ENCODE measurements at regions not wholly inside any gene's neighbourhood (a gene's known extent, or its start where the extent isn't known, plus 50 kb on each side); places are given as distances from the start of the nearest gene placed in this dataset.

DNA sequence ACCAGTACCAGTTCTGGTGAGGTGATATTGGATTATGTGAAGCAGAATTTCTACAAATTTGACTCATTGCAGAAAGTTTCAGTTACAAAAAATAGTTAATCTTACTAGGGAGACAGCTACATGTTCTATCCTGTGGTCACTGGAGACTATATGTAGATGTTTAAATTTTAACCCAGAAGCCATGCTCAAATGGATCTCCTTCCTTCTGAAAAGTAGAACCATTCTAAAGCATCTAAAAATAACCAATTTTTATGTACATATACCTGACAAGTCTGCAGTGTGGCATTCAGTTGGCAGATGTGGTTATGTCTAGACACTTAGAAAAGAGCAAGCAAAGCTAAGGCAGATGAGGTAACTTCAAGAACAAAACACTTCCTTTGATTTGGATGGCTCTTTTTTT, 65.5 kb upstream of the POU4F3 start (continued):
- TF ChIP-seq, protein P1, sequence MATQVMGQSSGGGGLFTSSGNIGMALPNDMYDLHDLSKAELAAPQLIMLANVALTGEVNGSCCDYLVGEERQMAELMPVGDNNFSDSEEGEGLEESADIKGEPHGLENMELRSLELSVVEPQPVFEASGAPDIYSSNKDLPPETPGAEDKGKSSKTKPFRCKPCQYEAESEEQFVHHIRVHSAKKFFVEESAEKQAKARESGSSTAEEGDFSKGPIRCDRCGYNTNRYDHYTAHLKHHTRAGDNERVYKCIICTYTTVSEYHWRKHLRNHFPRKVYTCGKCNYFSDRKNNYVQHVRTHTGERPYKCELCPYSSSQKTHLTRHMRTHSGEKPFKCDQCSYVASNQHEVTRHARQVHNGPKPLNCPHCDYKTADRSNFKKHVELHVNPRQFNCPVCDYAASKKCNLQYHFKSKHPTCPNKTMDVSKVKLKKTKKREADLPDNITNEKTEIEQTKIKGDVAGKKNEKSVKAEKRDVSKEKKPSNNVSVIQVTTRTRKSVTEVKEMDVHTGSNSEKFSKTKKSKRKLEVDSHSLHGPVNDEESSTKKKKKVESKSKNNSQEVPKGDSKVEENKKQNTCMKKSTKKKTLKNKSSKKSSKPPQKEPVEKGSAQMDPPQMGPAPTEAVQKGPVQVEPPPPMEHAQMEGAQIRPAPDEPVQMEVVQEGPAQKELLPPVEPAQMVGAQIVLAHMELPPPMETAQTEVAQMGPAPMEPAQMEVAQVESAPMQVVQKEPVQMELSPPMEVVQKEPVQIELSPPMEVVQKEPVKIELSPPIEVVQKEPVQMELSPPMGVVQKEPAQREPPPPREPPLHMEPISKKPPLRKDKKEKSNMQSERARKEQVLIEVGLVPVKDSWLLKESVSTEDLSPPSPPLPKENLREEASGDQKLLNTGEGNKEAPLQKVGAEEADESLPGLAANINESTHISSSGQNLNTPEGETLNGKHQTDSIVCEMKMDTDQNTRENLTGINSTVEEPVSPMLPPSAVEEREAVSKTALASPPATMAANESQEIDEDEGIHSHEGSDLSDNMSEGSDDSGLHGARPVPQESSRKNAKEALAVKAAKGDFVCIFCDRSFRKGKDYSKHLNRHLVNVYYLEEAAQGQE (IDR thresholded peaks at IDR 0.05; ENCODE audit: low read depth) = no peak
- TF ChIP-seq POLR2A (IDR thresholded peaks at IDR 0.05; ENCODE audit: borderline replicate concordance, extremely low read depth, insufficient read depth, insufficient read length) (no peak), ELF1 (IDR thresholded peaks at IDR 0.05; ENCODE audit: borderline replicate concordance, low read depth) (no peak), SP1 (IDR thresholded peaks at IDR 0.05; ENCODE audit: low read depth) (no peak), JUND (IDR thresholded peaks at IDR 0.05) (no peak)

DNA sequence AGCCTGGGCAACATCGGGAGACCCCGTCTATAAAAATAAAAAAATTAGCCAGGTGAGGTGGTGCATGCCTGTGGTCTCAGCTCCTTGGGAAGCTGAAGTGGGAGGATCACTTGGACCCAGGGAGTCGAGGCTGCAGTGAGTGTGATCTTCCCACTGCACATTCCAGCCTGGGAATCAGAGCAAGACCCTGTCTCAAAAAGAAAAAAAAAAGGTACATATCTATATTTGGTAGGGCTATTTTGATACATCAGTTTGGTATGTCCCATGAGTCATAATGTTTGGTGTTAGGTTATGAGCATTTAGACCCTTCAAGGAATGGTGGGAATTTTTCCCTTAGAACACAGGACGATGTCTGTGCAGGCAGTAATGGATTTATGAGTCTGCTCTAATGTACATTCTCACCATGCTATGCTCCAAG, 55.3 kb upstream of the POU4F3 start:
- no TSS peak for BruUV-seq (replicated peaks)
- H3K27ac ChIP-seq (ENCODE audit: low read depth, low read length) = peak overlapping the region; percentile 75
- TF ChIP-seq EZH2phosphoT487 (IDR thresholded peaks at IDR 0.05; ENCODE audit: borderline replicate concordance) = no peak
- no peak for TF ChIP-seq EGR1 (IDR thresholded peaks at IDR 0.05; ENCODE audit: low read depth)
- no peak for TF ChIP-seq ZNF274 (IDR thresholded peaks at IDR 0.05; ENCODE audit: low read depth, low read length)
- no peak for TF ChIP-seq POLR2A (IDR thresholded peaks at IDR 0.05; ENCODE audit: borderline replicate concordance, extremely low read depth, insufficient read depth, insufficient read length)
- TF ChIP-seq, protein P2, sequence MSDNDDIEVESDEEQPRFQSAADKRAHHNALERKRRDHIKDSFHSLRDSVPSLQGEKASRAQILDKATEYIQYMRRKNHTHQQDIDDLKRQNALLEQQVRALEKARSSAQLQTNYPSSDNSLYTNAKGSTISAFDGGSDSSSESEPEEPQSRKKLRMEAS (IDR thresholded peaks at IDR 0.05) = no peak; the same call in 1 of the 2 replicates
- no peak for TF ChIP-seq TCF7L2 (IDR thresholded peaks at IDR 0.05; ENCODE audit: borderline replicate concordance, extremely low read depth, insufficient read depth, insufficient read length)
- no peak; the same call in 1 of the 2 replicates for TF ChIP-seq RAD21 (IDR thresholded peaks at IDR 0.05; ENCODE audit: low read depth)
- TF ChIP-seq ZFX (IDR thresholded peaks at IDR 0.05) = no peak
- no peak for TF ChIP-seq YY1 (IDR thresholded peaks at IDR 0.05; ENCODE audit: extremely low read depth, insufficient replicate concordance, low read depth, low read length)
- TF ChIP-seq CEBPB (IDR thresholded peaks at IDR 0.05; ENCODE audit: low read depth) = no peak
- TF ChIP-seq CBX3 (IDR thresholded peaks at IDR 0.05; ENCODE audit: low read depth) = peak; percentile 40; the same call in 1 of the 2 replicates
- TF ChIP-seq, protein P1 (IDR thresholded peaks at IDR 0.05; ENCODE audit: low read depth) = no peak
- TF ChIP-seq SP1 (IDR thresholded peaks at IDR 0.05; ENCODE audit: low read depth) = peak; percentile 74; the same call in 1 of the 2 replicates
- peak; percentile 97 for TF ChIP-seq SRF (IDR thresholded peaks at IDR 0.05; ENCODE audit: low read depth)
- TF ChIP-seq, protein P3, sequence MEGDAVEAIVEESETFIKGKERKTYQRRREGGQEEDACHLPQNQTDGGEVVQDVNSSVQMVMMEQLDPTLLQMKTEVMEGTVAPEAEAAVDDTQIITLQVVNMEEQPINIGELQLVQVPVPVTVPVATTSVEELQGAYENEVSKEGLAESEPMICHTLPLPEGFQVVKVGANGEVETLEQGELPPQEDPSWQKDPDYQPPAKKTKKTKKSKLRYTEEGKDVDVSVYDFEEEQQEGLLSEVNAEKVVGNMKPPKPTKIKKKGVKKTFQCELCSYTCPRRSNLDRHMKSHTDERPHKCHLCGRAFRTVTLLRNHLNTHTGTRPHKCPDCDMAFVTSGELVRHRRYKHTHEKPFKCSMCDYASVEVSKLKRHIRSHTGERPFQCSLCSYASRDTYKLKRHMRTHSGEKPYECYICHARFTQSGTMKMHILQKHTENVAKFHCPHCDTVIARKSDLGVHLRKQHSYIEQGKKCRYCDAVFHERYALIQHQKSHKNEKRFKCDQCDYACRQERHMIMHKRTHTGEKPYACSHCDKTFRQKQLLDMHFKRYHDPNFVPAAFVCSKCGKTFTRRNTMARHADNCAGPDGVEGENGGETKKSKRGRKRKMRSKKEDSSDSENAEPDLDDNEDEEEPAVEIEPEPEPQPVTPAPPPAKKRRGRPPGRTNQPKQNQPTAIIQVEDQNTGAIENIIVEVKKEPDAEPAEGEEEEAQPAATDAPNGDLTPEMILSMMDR (IDR thresholded peaks at IDR 0.05 in 2 of 3, conservative IDR thresholded peaks at IDR 0.05 in 1 of 3; ENCODE audit: borderline replicate concordance in 1 of 3, insufficient read depth in 1 of 3, low read depth in 2 of 3, low read length in 2 of 3) = no peak

More for the DNA sequence above, 55.3 kb upstream of the POU4F3 start:
- no peaks in the 10 kb centered on the region for H3K9me3 ChIP-seq (ENCODE audit: control insufficient read depth in 1 of 2, insufficient read depth in 1 of 2, low read depth in 1 of 2, low read length in 2 of 2)
- no peak overlapping the region for H2AFZ ChIP-seq (ENCODE audit: low read depth, low read length, poor library complexity, severe bottlenecking)
- peak overlapping the region; percentile 58 for H3K9ac ChIP-seq (ENCODE audit: low read length)
- peak; percentile 86 for ATAC-seq
- peak overlapping the region; percentile 72 for H3K4me2 ChIP-seq (ENCODE audit: low read length)
- RAD21 ChIA-PET (ENCODE audit: low non-redundant PET in 1 of 2, low total read pairs in 2 of 2, uncharacterized antibody in 2 of 2, unreplicated experiment in 2 of 2) = no interaction called here
- POLR2A ChIA-PET = no interaction called here
- no peaks in the 10 kb centered on the region for H4K20me1 ChIP-seq (ENCODE audit: insufficient read depth)
- H3K4me3 ChIP-seq (replicated peaks in 1 of 2; ENCODE audit: low read depth in 1 of 2, low read length in 2 of 2) = peak overlapping the region; percentile 2 to 43; a peak in 2 of 4 replicates
- peaks cover 13% of the 10 kb centered on the region for H3K79me2 ChIP-seq (ENCODE audit: insufficient read depth, low read length)
- peak; percentile 86 for DNase-seq (ENCODE audit: low read depth, low spot score)
- H3K9me2 ChIP-seq (ENCODE audit: insufficient read depth) = no peaks in the 10 kb centered on the region
- H3K4me1 ChIP-seq (ENCODE audit: control insufficient read depth in 1 of 2, insufficient read depth in 2 of 2, low read length in 2 of 2) = peaks cover 46 to 63% of the 10 kb centered on the region in 2 experiments
- H3K27me3 ChIP-seq (ENCODE audit: insufficient read depth, low read length) = no peaks in the 10 kb centered on the region
- intact Hi-C loops (cut with micrococcal nuclease) = no loop called here
- CTCF ChIA-PET = no interaction called here
- H3K36me3 ChIP-seq (ENCODE audit: control insufficient read depth in 1 of 2, insufficient read depth in 2 of 2, low read length in 2 of 2) = peaks cover 0 to 27% of the 10 kb centered on the region in 2 experiments; a peak in 2 of 4 replicates

Data from HCT116 (cell line).